Stimulated activated effector memory CD8-positive, alpha-beta T cell treated with anti-CD3 and anti-CD28 coated beads, Interleukin-12 subunit alpha, Interleukin-12 subunit beta, amount 100 ng/mL, for 72 hours (primary cell): ENCODE measurements at regions not wholly inside any gene's neighbourhood (a gene's known extent, or its start where the extent isn't known, plus 50 kb on each side); places are given as distances from the start of the nearest gene placed in this dataset.
"Not testable (repeated sequence)": the region's sequence is repeated elsewhere in the genome, so short reads cannot be mapped to it uniquely, and the experiment has no call there.

Source experiments
- ATAC-seq: fragments of 150-1000 bp; cut with Tn5 transposase; 2 replicates; pipeline ENCODE4 v1.10.0; 2021
- DNase-seq, 2 donors: peaks; one replicate each; pipeline ENCODE4 v3.0.0; 2021 to 2022; ENCODE audit warnings: low spot score in 2 of 2
- H3K27ac Mint-ChIP-seq: one replicate; pipeline ENCODE4 v1.8.0; 2022; ENCODE audit warnings: mild to moderate bottlenecking, mixed read lengths
- H3K36me3 Mint-ChIP-seq: one replicate; pipeline ENCODE4 v1.8.0; 2022; ENCODE audit warnings: mild to moderate bottlenecking, mixed read lengths
- H3K4me1 Mint-ChIP-seq: one replicate; pipeline ENCODE4 v1.8.0; 2022; ENCODE audit warnings: mixed read lengths
- H3K4me3 Mint-ChIP-seq: one replicate; pipeline ENCODE4 v1.8.0; 2022; ENCODE audit warnings: mild to moderate bottlenecking, mixed read lengths
- H3K9me3 Mint-ChIP-seq: one replicate; pipeline ENCODE4 v1.8.0; 2022; ENCODE audit warnings: mixed read lengths

GRCh38 chr4:64095398-64095797 lies 313.9 kb downstream of the TECRL start:
- ATAC-seq (no peak), DNase-seq (no peak)
- H3K9me3 Mint-ChIP-seq = peaks cover 27% of the 10 kb centered on the region
- no peak overlapping the region for H3K27ac Mint-ChIP-seq
- H3K4me1 Mint-ChIP-seq = no peaks in the 10 kb centered on the region
- H3K4me3 Mint-ChIP-seq = no peak overlapping the region
- no peaks in the 10 kb centered on the region for H3K36me3 Mint-ChIP-seq

DNA sequence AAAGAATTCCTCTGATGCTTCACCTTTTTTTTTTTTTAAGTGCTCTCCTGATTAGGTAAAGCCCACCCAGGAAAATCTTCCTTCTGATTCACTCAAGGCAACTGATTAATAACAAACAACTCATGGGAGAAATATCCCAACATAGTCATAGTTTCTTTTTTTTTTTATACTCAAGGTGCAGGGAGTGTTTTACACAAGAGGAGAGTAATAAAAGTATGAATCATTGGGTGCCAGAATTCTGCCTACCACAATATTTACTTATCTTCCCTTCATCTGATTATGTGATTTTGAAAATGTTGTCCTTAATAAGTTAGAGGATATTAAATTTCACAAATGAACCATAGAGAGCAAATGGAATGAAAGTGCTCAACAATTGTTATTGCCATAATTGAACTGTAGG lies 329.9 kb downstream of the TECRL start:
- Mint-ChIP-seq H3K4me3 (no peak overlapping the region), H3K36me3 (no peaks in the 10 kb centered on the region), H3K27ac (no peak overlapping the region), H3K4me1 (no peaks in the 10 kb centered on the region), H3K9me3 (peaks cover 12% of the 10 kb centered on the region)
- DNase-seq (no peak), ATAC-seq (no peak)

- Mint-ChIP-seq H3K9me3 (peaks cover 9% of the 10 kb centered on the region), H3K27ac (no peak overlapping the region), H3K4me3 (no peak overlapping the region), H3K4me1 (no peaks in the 10 kb centered on the region), H3K36me3 (no peaks in the 10 kb centered on the region)
- DNase-seq (no peak), ATAC-seq (no peak)
Observed at GRCh38 chr4:64068096-64068495, 341.2 kb downstream of the TECRL start.

DNA sequence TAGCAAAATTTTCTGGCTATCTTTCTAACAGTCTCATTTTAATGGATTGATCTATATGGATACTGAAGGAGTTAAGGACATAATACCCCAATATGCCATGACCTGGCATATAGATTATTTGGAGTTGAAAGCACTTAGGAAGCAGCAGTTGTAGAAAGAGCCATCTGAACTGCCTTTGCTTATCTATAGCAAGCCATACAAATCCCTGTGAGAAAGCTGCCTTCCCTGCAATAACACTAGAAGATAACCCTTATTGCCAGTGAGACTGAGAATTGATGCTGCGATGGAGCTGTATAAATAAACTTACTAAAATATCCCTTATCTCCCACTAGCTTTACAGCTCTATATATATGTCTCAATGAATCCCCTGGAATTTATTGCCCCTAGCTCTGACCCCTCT lies 346.3 kb downstream of the TECRL start:
- Mint-ChIP-seq H3K27ac (no peak overlapping the region), H3K4me1 (no peaks in the 10 kb centered on the region), H3K36me3 (no peaks in the 10 kb centered on the region), H3K4me3 (no peak overlapping the region), H3K9me3 (peaks cover 2% of the 10 kb centered on the region)
- ATAC-seq (no peak), DNase-seq (no peak)

DNA sequence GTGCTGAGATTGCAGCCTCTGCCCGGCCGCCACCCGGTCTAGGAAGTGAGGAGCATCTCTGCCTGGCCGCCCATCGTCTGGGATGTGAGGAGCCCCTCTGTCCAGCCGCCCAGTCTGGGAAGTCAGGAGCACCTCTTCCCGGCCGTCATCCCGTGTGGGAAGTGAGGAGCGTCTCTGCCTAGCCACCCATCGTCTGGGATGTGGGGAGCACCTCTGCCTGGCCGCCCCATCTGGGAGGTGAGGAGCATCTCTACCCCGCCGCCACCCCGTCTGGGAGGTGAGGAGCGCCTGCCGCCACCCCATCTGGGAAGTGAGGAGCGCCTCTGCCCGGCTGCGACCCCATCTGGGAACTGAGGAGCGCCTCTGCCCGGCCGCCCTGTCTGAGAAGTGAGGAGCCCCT lies 372.2 kb downstream of the TECRL start:
- not testable (repeated sequence) for H3K4me3 Mint-ChIP-seq, H3K9me3 Mint-ChIP-seq, ATAC-seq, H3K27ac Mint-ChIP-seq, H3K4me1 Mint-ChIP-seq, H3K36me3 Mint-ChIP-seq, DNase-seq

- no peak overlapping the region for H3K4me3 Mint-ChIP-seq
Observed at GRCh38 chr4:64022560-64022959, 386.7 kb downstream of the TECRL start.

DNA sequence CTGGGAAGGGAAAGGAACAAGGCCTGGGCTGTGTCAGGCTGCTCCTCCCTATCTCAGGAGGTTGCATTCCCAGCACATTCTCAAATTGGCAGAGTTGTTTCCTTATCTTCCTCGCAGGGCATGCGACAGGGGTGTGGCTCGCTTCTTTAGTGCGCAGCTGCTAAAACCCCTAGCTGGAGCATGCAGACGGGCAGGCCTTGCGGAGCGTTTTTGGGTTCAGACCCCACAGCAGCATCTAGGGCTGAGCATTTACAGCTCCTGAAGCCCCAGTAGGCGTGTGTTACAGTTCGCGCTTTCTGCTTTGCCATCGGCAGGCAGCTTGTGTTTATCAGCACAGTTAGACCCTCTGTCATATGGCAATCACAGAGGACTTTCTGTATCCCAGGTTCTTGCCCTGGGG lies 392.4 kb downstream of the TECRL start:
- Mint-ChIP-seq H3K27ac (no peak overlapping the region), H3K36me3 (no peaks in the 10 kb centered on the region), H3K9me3 (peaks cover 13% of the 10 kb centered on the region), H3K4me3 (no peak overlapping the region), H3K4me1 (no peaks in the 10 kb centered on the region)
- DNase-seq (no peak), ATAC-seq (no peak)

More at GRCh38 chr4:64022560-64022959, 386.7 kb downstream of the TECRL start:
- DNase-seq = no peak
- H3K4me1 Mint-ChIP-seq = no peaks in the 10 kb centered on the region
- no peak overlapping the region for H3K27ac Mint-ChIP-seq
- no peaks in the 10 kb centered on the region for H3K36me3 Mint-ChIP-seq
- ATAC-seq = no peak
- H3K9me3 Mint-ChIP-seq = peaks cover 31% of the 10 kb centered on the region

DNA sequence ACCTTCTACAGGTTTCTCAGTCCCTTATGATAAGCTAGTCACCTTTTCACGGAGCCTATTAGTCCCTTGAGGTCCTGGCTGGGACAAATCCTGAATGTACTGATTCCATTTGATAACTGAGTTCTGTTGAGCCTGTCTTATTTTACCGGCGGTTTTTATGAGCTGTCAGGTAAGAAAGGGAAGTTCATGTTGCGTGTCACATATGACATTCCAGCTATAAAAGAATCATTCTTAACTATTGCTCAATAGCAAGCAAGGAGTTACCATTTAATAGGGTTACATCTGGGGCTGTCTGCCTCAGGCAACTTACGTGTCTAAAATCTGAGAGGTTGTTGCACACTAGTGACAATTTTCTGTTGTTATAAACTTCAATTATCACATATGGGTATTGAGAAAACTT lies 394.6 kb downstream of the TECRL start:
- ATAC-seq (no peak), DNase-seq (no peak)
- no peaks in the 10 kb centered on the region for H3K4me1 Mint-ChIP-seq
- H3K36me3 Mint-ChIP-seq = no peaks in the 10 kb centered on the region
- H3K9me3 Mint-ChIP-seq = peaks cover 11% of the 10 kb centered on the region
- no peak overlapping the region for H3K4me3 Mint-ChIP-seq
- H3K27ac Mint-ChIP-seq = no peak overlapping the region

DNA sequence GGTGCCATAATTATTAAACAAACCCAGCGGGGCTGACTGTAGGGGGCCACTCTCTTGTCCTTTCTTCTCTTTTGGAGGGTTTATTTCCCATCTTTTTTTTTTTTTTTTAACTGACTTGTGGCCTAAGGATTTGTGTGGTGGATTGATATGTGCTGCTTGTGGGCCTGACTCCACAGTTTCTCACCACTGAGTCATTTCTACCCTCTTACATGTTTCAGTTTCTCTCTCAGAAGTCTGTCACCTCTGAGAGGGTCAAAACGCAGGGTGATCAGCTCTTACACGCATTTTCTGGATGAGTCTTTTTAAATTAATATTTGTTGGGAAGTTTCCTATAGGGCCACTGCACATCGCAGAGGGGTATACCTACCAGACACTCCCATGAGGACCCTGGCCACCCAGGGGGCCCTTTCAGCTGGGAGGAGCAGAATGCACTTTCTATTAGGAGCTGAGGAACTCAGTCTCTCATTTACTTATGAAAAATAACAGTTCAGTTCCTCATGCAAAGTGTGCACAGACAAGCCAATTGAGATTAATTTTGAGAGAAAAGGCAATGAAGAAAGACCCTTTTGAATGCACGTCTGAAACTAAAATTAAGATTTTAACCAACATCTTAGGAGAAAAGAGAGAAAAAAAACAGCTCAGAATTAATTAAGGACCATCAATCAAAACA lies 407.9 kb downstream of the TECRL start:
- ATAC-seq (no peak), DNase-seq (no peak)
- Mint-ChIP-seq H3K4me1 (no peaks in the 10 kb centered on the region), H3K9me3 (peaks cover 34% of the 10 kb centered on the region), H3K36me3 (no peaks in the 10 kb centered on the region), H3K27ac (no peak overlapping the region), H3K4me3 (no peak overlapping the region)

- Mint-ChIP-seq H3K36me3 (no peaks in the 10 kb centered on the region), H3K9me3 (peaks cover 28% of the 10 kb centered on the region), H3K27ac (no peak overlapping the region), H3K4me3 (no peak overlapping the region), H3K4me1 (no peaks in the 10 kb centered on the region)
- no peak for DNase-seq
- no peak for ATAC-seq
Observed at GRCh38 chr4:64000241-64000640, 409.0 kb downstream of the TECRL start.

GRCh38 chr4:63986253-63986652 lies 423.0 kb downstream of the TECRL start:
- no peaks in the 10 kb centered on the region for H3K36me3 Mint-ChIP-seq
- no peak overlapping the region for H3K27ac Mint-ChIP-seq
- DNase-seq (no peak), ATAC-seq (no peak)
- H3K4me3 Mint-ChIP-seq = no peak overlapping the region
- H3K4me1 Mint-ChIP-seq = no peaks in the 10 kb centered on the region
- peaks cover 32% of the 10 kb centered on the region for H3K9me3 Mint-ChIP-seq

DNA sequence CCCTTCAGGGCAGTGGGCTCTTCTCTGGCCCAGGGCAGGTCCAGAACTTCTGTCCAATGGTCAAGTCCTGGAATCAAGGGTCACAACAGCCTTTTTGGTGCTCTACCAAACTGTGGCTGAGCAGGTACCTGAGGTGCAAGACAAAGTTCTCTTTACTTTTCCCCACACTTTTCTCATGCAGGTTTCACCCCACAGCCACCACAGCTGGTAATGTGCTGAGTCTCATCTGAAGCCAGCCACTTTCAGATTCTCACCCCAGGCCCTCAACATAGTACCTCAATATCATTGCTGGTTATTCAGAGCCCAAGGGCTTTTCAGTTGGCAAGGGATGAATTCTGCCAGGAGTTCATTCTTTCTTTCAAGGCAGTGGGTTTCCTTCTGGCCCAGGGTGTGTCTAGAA lies 426.0 kb downstream of the TECRL start:
- no peak for DNase-seq
- Mint-ChIP-seq H3K9me3 (peaks cover 23% of the 10 kb centered on the region), H3K4me3 (no peak overlapping the region), H3K36me3 (no peaks in the 10 kb centered on the region), H3K27ac (no peak overlapping the region), H3K4me1 (no peaks in the 10 kb centered on the region)
- no peak for ATAC-seq

DNA sequence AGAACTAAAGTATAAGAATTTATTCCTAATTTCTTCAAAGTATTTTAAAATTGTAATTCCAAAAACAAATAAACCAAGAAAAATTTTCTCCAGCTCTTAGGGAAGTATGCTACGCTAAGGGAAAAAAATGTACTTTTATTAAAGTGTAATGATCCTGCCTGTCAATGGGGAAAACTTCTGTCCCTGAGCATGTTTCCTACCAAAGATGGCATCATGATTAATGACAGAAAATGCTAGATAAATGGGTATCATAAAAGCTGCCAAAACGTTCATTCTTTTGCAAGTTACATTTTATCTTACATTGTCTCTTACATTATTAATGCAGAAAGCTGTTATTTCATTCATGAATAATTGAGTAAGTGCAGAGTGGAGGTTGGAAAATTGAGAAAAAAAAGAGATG lies 443.4 kb downstream of the TECRL start:
- Mint-ChIP-seq H3K9me3 (peaks cover 14% of the 10 kb centered on the region), H3K36me3 (no peaks in the 10 kb centered on the region), H3K4me3 (no peak overlapping the region), H3K27ac (no peak overlapping the region), H3K4me1 (no peaks in the 10 kb centered on the region)
- ATAC-seq (no peak), DNase-seq (no peak)

DNA sequence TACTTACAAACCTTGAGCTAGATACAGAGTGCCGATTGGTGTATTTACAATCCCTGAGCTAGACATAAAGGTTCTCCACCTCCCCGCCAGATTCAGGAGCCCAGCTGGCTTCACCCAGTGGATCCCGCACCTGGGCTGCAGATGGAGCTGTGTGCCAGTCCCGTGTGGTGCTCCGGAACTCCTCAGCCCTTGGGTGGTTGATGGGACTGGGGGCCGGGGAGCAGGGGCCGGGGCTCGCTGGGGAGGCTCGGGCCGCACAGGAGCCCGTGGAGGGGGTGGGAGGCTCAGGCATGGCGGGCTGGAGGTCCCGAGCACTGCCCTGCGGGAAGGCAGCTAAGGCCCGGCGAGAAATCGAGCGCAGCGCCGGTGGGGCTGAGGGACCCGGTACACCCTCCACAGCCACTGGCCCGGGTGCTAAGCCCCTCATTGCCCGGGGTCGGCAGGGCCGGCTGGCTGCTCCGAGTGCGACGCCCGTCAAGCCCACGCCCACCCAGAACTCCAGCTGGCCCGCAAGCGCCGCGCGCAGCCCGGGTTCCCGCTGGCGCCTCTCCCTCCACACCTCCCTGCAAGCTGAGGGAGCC lies 466.5 kb downstream of the TECRL start:
- H3K4me3 Mint-ChIP-seq, H3K9me3 Mint-ChIP-seq, ATAC-seq, DNase-seq, H3K27ac Mint-ChIP-seq, H3K36me3 Mint-ChIP-seq, H3K4me1 Mint-ChIP-seq: not testable (repeated sequence)

DNA sequence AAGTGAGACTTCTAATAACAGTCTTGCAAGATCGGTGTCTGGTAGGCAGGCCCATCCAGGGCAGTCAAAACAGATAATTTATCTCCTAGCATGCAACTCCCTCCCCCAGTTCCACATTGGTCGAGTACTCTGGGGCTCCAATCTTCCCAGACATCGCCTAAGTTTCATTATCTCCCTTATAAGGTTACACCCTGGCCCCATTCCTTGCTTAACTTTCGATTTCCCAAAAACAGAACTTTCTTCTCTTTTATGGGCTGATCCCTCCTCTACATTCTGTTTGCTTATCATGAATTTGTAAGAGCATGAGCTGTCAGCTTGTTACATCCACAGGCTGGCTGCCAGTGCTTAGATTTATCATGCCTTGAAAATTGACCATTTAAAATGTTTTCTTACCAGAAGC lies 471.3 kb downstream of the TECRL start:
- Mint-ChIP-seq H3K36me3 (no peaks in the 10 kb centered on the region), H3K4me1 (no peaks in the 10 kb centered on the region), H3K4me3 (no peak overlapping the region), H3K9me3 (peaks cover 6% of the 10 kb centered on the region), H3K27ac (no peak overlapping the region)
- ATAC-seq (no peak), DNase-seq (no peak)

GRCh38 chr4:63922146-63922545 lies 487.1 kb downstream of the TECRL start:
- H3K36me3 Mint-ChIP-seq = no peaks in the 10 kb centered on the region
- H3K4me3 Mint-ChIP-seq = no peak overlapping the region
- ATAC-seq (no peak), DNase-seq (no peak)
- H3K4me1 Mint-ChIP-seq = no peaks in the 10 kb centered on the region
- peaks cover 5% of the 10 kb centered on the region for H3K9me3 Mint-ChIP-seq
- H3K27ac Mint-ChIP-seq = no peak overlapping the region
